Stimulated activated CD8-positive, alpha-beta memory T cell treated with anti-CD3 and anti-CD28 coated beads, Interleukin-15, amount 100 ng/mL, for 1 hour (primary cell): ENCODE measurements at regions not wholly inside any gene's neighbourhood (a gene's known extent, or its start where the extent isn't known, plus 50 kb on each side); places are given as distances from the start of the nearest gene placed in this dataset.

ENCODE experiments used
- DNase-seq: peaks from one replicate; pipeline ENCODE4 v3.0.0-alpha.2; 2020; ENCODE audit warnings: low read depth

DNA sequence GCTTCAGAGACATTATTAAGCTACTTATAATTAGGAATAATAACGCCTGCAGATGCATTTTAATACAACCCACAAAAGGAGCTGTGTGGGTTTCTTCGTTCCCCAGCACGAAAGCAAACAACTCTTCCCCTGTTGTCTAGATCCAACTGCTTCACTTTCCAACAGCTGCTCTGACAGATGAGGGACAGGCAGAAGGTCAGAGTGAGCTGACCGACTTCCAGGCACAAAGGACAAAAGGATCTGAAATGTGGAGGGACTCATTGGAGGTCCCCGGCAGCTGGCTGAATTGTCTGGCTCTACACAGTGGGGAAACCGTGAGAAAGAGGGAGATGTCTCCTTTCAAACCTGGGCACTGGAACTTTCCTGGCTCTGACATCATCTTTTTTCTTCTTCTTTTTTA lies 79.1 kb upstream of the ALDH1B1 start:
- DNase-seq: no peak

GRCh38 chr9:38312406-38312805 lies 80.1 kb upstream of the ALDH1B1 start:
- DNase-seq: no peak

DNA sequence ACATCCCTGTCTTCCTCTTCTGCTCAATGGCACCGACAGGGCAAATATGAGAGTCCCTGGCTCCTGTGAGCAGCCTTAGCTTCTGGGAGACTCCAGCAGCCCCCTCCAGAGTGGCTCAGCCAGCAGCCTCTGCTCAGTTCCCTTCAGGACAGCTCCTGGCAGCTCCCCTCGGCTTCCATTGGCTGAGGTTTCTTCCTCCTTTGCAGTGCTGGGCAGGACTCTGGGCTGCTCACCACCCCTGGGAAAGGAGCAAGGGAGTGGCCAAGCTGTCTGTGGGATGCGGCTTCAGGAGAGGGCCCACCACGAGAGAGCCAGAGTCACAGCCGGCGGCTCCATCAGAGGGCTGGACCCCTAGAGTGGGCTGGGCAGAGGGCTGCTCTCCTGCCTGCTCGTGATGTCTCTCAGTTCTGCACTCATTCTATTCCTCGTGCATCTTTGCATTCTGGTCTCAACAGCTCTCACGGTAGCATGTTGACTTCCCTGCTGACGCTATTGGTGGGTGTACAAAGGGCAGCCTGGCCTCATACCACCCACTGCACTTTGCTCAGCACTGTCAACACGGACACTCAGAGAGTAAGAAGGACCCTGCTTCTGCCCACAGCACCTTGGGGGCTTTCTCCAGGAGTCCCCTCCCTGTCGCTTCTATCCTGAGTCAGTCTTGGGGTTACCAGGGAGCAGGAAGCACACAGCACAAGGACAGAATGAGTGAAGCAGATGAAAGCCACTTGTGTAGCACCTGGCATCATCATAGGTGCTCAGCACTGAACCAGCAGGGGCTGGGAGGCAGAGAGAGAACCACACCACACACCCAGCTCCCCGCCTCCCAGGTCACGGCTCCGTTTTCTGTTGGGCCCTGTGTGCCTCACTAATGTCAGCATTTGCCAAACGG lies 80.9 kb upstream of the ALDH1B1 start:
- no peak for DNase-seq

DNA sequence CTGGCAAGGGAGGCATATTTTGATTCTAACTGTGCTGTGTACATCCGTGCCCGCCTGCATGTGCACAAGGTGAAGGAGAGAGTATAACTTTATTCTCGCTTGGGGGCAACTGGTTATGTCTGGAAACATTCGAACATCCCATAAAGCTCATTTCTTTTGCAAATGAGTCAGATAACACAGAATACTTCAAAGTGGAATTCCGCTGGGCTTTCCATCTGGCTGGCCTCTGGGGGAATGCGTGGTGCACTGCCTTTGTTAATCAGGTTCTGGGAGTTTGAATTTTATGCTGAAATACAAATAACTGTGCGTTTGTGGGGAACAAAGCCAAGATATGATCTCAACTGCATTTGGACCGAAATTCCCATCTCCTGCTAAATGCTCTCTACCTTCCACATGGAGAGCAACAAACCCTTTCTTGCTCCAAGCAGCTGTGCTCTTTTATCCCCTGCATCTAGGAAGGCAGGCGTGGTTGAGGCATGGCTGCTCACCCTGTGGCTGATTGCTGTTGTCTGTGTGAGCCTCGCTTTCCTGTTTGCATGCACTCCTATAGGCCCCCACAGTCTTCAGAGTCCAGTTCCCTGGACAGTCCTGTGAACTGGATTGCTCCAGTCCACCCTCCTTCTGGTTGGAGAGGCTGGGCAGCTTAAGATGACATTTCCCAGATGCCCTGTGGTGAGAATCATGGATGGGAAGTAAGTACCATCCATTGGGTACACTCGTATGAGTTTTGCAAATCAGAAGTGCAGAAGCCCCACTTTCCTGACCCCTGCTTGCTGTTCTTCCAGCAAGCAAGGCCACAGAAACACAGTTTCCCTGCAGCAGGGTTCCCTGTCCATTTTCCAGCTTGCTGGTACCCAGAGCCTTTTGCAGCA lies 82.9 kb upstream of the ALDH1B1 start:
- DNase-seq: no peak

GRCh38 chr9:38308136-38308535 lies 84.4 kb upstream of the ALDH1B1 start:
- DNase-seq: no peak

DNA sequence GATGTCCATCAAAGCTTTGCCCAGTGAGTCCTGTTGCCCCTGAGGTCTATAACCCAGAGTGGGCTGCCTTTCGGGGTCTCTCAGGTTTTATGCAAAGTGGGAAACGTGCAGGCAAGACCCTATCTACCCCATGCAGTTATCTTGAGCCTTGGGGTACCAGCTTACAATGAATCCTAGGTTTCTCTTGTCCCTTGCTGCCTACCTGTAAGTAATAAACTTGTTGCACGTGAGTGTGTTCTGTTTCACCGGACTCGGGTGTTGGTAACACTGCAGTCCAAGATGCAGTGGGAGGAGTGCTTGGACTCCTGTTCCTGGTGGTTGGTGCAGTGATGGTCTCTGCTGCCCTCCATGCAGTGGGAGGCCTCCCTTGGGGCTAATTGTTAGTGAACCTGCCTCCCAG lies 85.6 kb upstream of the ALDH1B1 start:
- no peak for DNase-seq

- no peak for DNase-seq
These were observed 86.9 kb upstream of the ALDH1B1 start for GRCh38 chr9:38305582-38305981.

- DNase-seq: no peak
These were observed 91.0 kb upstream of the ALDH1B1 start for GRCh38 chr9:38301376-38302106.

- DNase-seq: no peak
These were observed 92.6 kb upstream of the ALDH1B1 start for GRCh38 chr9:38299856-38300255.

DNA sequence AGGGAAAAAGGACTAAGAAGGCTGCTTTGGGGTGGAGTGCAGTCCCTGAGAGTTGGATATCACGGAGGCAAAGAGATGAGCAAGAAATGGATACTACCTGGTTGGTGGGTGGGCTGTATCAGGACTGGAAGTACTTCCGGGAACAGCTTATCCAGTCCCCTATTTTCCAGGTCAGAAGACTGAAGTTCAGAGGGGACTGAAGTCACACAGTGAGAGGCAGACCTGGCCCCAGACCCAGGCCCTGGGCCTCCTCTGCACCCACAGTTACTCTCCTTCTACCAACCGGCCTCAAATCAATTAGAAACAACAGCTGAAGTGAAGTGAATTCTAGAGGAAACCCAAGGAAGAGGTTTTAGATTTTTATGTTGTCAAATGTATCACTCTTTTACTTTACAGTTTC lies 93.6 kb upstream of the ALDH1B1 start:
- no peak for DNase-seq

- no peak for DNase-seq
These were observed 94.0 kb upstream of the ALDH1B1 start for GRCh38 chr9:38298503-38298902.

DNA sequence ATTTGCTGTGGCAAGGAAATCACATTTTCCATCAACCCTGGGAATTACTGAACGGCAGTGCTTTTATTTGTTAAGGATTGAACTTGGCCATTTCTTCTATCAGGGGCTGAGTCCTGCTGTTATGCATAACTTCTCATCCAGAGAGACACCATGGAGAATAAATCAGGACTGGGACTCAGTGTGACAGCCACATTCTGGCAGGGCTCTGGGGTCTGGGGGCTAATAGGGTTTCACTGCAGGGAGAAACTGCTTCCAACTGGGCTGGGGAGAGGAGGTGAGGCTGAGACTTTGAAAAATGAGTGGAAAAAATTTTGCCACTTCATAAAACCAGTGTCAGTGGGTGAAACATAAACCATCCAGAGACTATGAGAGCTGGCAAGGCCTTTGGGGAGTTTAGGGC lies 95.7 kb upstream of the ALDH1B1 start:
- no peak for DNase-seq

DNA sequence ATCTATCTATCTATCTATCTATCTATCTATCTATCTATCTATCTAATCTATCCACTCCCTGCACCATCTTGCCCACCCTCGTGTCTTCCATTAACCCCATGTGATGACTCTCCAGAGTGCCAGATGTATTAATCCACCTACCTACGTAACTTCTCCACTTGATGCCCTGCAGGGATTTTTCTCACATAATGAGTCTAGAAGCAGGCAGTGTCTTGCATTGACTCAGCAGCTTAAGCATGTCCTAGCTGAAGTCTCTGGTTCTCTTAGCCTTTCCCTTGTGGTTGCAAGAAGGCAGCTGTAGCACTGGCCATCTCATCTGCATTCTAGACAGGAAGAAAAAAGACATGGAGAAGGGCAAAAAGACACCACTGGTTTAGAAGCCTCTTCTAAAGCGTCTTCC lies 96.7 kb upstream of the ALDH1B1 start:
- no peak for DNase-seq

- DNase-seq: no peak
These were observed 98.1 kb upstream of the ALDH1B1 start for GRCh38 chr9:38294220-38294960.

DNA sequence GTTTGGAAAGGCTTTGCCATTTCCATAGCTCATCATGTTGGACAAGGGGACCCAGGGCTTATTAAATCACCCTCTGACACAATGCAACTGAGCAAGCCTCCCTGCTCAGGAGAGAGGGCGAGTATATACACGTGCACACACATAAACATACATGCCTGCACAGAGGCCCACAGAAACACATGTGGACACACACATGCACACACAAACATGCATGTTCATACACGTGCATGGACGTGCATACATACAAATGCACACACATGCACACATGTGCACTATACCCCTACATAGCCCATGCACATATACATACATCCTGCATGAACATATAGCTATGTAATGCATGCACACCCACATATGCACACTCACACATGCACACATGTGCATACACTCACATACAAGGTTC lies 99.5 kb upstream of the ALDH1B1 start:
- DNase-seq: no peak

- DNase-seq: no peak
These were observed 100.0 kb upstream of the ALDH1B1 start for GRCh38 chr9:38292480-38292879.

GRCh38 chr9:38289866-38290245 lies 102.6 kb upstream of the ALDH1B1 start:
- DNase-seq: no peak

DNA sequence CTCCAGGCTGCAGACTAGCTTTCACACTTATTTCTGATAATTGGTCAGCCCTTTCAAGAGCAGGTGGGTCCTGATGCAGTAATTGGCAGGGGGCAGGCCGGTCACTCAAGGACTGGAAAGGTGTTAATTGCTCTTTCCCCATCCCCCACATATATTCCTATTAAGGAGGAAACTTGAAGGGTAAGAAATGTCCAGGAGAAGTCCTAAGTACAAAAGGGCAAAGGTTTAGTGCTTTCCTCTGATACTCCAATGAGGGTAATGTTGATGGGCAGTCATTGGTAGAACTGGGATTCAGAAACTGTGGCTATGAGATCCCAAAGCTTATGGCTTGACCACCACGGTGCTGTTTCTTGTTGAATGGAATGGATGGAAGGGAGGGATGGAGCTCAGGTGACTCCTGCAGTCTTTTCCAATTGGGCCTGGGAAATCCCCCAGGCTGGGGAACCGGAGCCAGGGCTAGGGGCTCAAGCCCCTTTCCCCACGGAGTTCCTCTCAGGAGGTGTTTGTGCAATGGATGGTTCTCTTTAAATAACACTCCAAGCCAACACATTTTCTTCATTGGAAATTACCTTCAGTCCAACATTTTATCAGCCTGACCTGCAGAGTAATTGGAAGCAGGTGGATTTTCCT lies 103.2 kb upstream of the ALDH1B1 start:
- DNase-seq: no peak

DNA sequence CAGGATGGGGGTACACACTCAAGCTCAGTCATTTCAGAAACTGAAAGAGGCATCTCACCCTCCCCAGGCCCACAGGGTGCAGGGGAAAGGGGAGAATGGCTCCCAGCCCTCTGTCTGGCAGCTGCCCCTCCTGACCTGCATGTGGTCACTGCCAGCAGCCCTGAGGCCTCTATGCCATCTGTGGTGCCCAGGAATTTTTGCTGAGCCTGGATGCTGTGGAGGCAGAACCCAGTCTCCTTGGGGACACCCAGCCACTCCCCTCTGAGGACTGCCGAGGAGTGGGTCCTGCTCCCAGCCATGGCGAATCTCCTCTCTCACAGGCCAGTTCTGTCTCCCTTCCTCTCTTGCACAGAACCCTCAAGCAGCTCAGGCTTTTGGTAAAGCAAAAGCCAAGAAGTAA lies 104.0 kb upstream of the ALDH1B1 start:
- DNase-seq: no peak

DNA sequence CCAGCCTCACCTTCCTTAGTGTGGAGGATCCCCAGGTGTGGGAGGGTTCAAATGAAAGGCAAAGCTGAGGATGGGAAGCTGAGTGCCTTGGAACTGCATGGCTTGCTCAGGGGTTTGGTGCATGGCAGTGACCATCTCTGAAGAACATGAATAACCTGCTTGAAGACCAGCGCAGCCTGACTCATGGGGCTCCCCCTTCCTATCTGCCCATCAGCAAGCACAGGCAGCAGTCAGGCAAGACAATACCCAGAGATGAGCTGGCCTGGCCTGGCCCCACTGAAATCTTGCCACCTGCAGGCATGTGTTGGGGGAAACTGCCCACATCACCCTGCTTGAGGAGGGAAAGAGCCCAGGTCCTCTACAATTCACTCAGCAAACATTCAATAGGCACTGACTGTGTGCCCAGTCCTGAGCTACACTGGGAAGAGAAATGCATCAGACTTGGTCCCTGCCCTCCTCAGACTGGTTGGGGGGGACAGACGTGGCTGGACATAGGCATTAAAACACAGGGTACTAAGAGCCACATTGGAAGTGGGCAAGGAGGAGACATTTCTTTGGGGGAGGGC lies 105.0 kb upstream of the ALDH1B1 start:
- DNase-seq: no peak

GRCh38 chr9:38286766-38287165 lies 105.7 kb upstream of the ALDH1B1 start:
- no peak for DNase-seq
